ENCODE measurements at regions not wholly inside any gene's neighbourhood (a gene's known extent, or its start where the extent isn't known, plus 50 kb on each side); places are given as distances from the start of the nearest gene placed in this dataset.

- DNase-seq (ENCODE audit: low read depth), result no peak
Observed at GRCh38 chr3:177942911-177943310, 593.3 kb upstream of the KCNMB2 start.

- DNase-seq (ENCODE audit: low read depth), result peak; percentile 14
Observed at GRCh38 chr3:177944228-177944661, 592.0 kb upstream of the KCNMB2 start.

GRCh38 chr3:177946048-177946447, 590.2 kb upstream of the KCNMB2 start:
- no peak for DNase-seq (ENCODE audit: low read depth)

GRCh38 chr3:177946497-177946896, 589.7 kb upstream of the KCNMB2 start:
- no peak for DNase-seq (ENCODE audit: low read depth)

GRCh38 chr3:177946936-177947335, 589.3 kb upstream of the KCNMB2 start:
- no peak for DNase-seq (ENCODE audit: low read depth)

- no peak for DNase-seq (ENCODE audit: low read depth)
Observed at GRCh38 chr3:177947901-177948300, 588.3 kb upstream of the KCNMB2 start.

- no peak for DNase-seq (ENCODE audit: low read depth)
Observed at GRCh38 chr3:177948716-177949425, 587.4 kb upstream of the KCNMB2 start.

GRCh38 chr3:177959188-177959587, 577.0 kb upstream of the KCNMB2 start:
- no peak for DNase-seq (ENCODE audit: low read depth)

- no peak for DNase-seq (ENCODE audit: low read depth)
Observed at GRCh38 chr3:177960014-177960413, 576.2 kb upstream of the KCNMB2 start.

- no peak for DNase-seq (ENCODE audit: low read depth)
Observed at GRCh38 chr3:177960722-177961121, 575.5 kb upstream of the KCNMB2 start.

- no peak for DNase-seq (ENCODE audit: low read depth)
Observed at GRCh38 chr3:177961784-177962183, 574.5 kb upstream of the KCNMB2 start.

GRCh38 chr3:177966493-177966892, 569.7 kb upstream of the KCNMB2 start:
- no peak for DNase-seq (ENCODE audit: low read depth)

- no peak for DNase-seq (ENCODE audit: low read depth)
Observed at GRCh38 chr3:177968891-177969290, 567.3 kb upstream of the KCNMB2 start.

- no peak for DNase-seq (ENCODE audit: low read depth)
Observed at GRCh38 chr3:177973241-177973840, 562.9 kb upstream of the KCNMB2 start.

GRCh38 chr3:177976241-177976640, 560.0 kb upstream of the KCNMB2 start:
- no peak for DNase-seq (ENCODE audit: low read depth)

- DNase-seq (ENCODE audit: low read depth), result no peak
Observed at GRCh38 chr3:177976866-177977265, 559.4 kb upstream of the KCNMB2 start.

- no peak for DNase-seq (ENCODE audit: low read depth)
Observed at GRCh38 chr3:177977381-177978158, 558.7 kb upstream of the KCNMB2 start.

- no peak for DNase-seq (ENCODE audit: low read depth)
Observed at GRCh38 chr3:177978946-177979345, 557.3 kb upstream of the KCNMB2 start.

- DNase-seq (ENCODE audit: low read depth), result no peak
Observed at GRCh38 chr3:177979703-177980102, 556.5 kb upstream of the KCNMB2 start.

- no peak for DNase-seq (ENCODE audit: low read depth)
Observed at GRCh38 chr3:177981576-177981975, 554.7 kb upstream of the KCNMB2 start.

GRCh38 chr3:177982034-177982433, 554.2 kb upstream of the KCNMB2 start:
- no peak for DNase-seq (ENCODE audit: low read depth)

- no peak for DNase-seq (ENCODE audit: low read depth)
Observed at GRCh38 chr3:177983320-177983719, 552.9 kb upstream of the KCNMB2 start.
